Colonic mucosa (tissue), 4 donors: ENCODE measurements at regions not wholly inside any gene's neighbourhood (a gene's known extent, or its start where the extent isn't known, plus 50 kb on each side); places are given as distances from the start of the nearest gene placed in this dataset.

Source experiments
- DNase-seq: peaks from one replicate; pipeline ENCODE4 v3.0.0-alpha.2; 2020
- H3K27ac ChIP-seq: fragments of 200-600 bp; one replicate; pipeline ENCODE4 v1.8.0; 2021
- H3K27me3 ChIP-seq: fragments of 200-600 bp; one replicate; pipeline ENCODE4 v1.8.0; 2021
- H3K36me3 ChIP-seq: fragments of 200-600 bp; one replicate; pipeline ENCODE4 v1.8.0; 2021
- H3K4me1 ChIP-seq: fragments of 200-600 bp; one replicate; pipeline ENCODE4 v1.8.0; 2021; ENCODE audit warnings: mild to moderate bottlenecking
- H3K4me3 ChIP-seq: fragments of 200-600 bp; one replicate; pipeline ENCODE4 v1.8.0; 2021
- H3K9ac ChIP-seq, 2 donors: one replicate each; pipeline ENCODE4 v1.7.0; 2013; ENCODE audit warnings: control low read depth in 2 of 2, low read depth in 2 of 2, low read length in 2 of 2
- H3K9me3 ChIP-seq: fragments of 200-600 bp; one replicate; pipeline ENCODE4 v1.8.0; 2021
- CTCF ChIP-seq: fragments of 200-600 bp; IDR thresholded peaks from one replicate; pipeline ENCODE4 v1.8.0; 2022; ENCODE audit warnings: antibody characterized with exemption, mild to moderate bottlenecking
- intact Hi-C: fragments of 100-400 bp; cut with DNase I; formaldehyde crosslinking; loops from one replicate; pipeline ENCODE4 v1.14.1; 2022
- donor health status: healthy.
- donor health status: DM: no; HTN: no; CAD: no.
- donor health status: DM: no; HTN: no; CAD: no.

- Histone ChIP-seq H3K27ac (no peak overlapping the region), H3K9me3 (no peaks in the 10 kb centered on the region), H3K27me3 (no peaks in the 10 kb centered on the region), H3K36me3 (no peaks in the 10 kb centered on the region), H3K4me3 (no peak overlapping the region), H3K4me1 (no peaks in the 10 kb centered on the region), H3K9ac (no peak overlapping the region)
- TF ChIP-seq CTCF: no peak
- no peak for DNase-seq
- intact Hi-C loops: no loop called here
These were observed 910.7 kb downstream of the TBL1XR1 start for GRCh38 chr3:176286476-176287085.

GRCh38 chr3:176275538-176275937 lies 921.7 kb downstream of the TBL1XR1 start:
- no peaks in the 10 kb centered on the region for H3K9me3 ChIP-seq
- no peak overlapping the region for H3K4me3 ChIP-seq
- TF ChIP-seq CTCF: no peak
- no peaks in the 10 kb centered on the region for H3K4me1 ChIP-seq
- no peaks in the 10 kb centered on the region for H3K27me3 ChIP-seq
- no peaks in the 10 kb centered on the region for H3K36me3 ChIP-seq
- H3K27ac ChIP-seq: no peak overlapping the region
- intact Hi-C loops: no loop called here
- H3K9ac ChIP-seq: no peak overlapping the region
- no peak for DNase-seq

DNA sequence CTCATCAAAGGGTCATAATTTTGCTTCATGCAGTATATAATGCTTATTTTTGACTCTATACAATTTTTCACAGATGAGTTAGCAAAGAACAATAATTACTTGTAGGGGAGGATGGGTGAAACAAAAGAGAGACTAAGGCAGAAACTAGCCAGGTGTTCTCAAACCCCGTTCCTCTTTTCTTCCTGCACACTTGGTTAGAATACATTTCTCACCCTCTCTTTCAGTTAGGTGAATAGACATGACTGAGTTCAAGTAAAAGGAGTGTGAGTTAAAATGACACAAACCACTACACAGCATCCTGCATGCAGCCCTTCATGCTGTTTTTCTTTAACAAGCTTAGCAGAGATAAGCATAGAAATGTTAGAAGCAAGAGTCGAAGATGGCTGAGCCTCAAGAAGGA lies 922.2 kb downstream of the TBL1XR1 start:
- DNase-seq: no peak
- intact Hi-C loops: no loop called here

GRCh38 chr3:176274161-176274560 lies 923.1 kb downstream of the TBL1XR1 start:
- Histone ChIP-seq H3K4me3 (no peak overlapping the region), H3K9ac (no peak overlapping the region), H3K27ac (no peak overlapping the region), H3K36me3 (no peaks in the 10 kb centered on the region), H3K9me3 (no peaks in the 10 kb centered on the region), H3K4me1 (no peaks in the 10 kb centered on the region), H3K27me3 (no peaks in the 10 kb centered on the region)
- intact Hi-C loops: no loop called here
- no peak for TF ChIP-seq CTCF
- no peak for DNase-seq

More for the DNA sequence above, 922.2 kb downstream of the TBL1XR1 start:
- Histone ChIP-seq H3K36me3 (no peaks in the 10 kb centered on the region), H3K9me3 (no peaks in the 10 kb centered on the region), H3K27ac (no peak overlapping the region), H3K9ac (no peak overlapping the region), H3K4me1 (no peaks in the 10 kb centered on the region), H3K4me3 (no peak overlapping the region), H3K27me3 (no peaks in the 10 kb centered on the region)
- TF ChIP-seq CTCF: no peak

DNA sequence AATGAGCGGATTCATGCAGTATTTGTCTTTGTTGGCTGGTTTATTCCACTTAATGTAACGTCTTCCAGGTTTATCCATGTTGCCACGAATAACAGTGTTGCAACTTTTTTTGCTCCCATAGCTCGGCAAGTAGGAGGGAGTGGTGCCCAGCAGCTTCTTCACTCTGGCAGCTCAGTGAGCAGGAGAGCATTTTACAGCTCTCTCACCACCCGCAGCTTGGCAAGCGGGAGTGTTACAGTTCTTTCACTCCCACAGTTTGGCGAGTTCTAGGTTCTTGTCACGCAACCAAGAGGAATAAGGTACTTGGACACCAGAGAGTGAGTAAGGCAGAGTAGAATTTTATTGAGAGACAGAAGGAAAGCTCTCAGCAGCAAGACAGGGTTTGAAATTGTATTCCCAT lies 935.2 kb downstream of the TBL1XR1 start:
- TF ChIP-seq CTCF: no peak
- intact Hi-C loops: no loop called here
- Histone ChIP-seq H3K27ac (no peak overlapping the region), H3K36me3 (no peaks in the 10 kb centered on the region), H3K9ac (no peak overlapping the region), H3K27me3 (no peaks in the 10 kb centered on the region), H3K4me3 (no peak overlapping the region), H3K4me1 (no peaks in the 10 kb centered on the region), H3K9me3 (no peaks in the 10 kb centered on the region)
- DNase-seq: no peak
